A549 (cell line): ENCODE measurements at regions not wholly inside any gene's neighbourhood (a gene's known extent, or its start where the extent isn't known, plus 50 kb on each side); places are given as distances from the start of the nearest gene placed in this dataset.

Source experiments
- CHD4 ChIP-seq: fragments of 200-600 bp; sonication (generic); IDR thresholded peaks from 2 replicates; pipeline ENCODE4 v1.6.1; 2016; ENCODE audit warnings: antibody characterized with exemption, mild to moderate bottlenecking, borderline replicate concordance
- FOSL2 ChIP-seq, 2 experiments: fragments of 450-650 bp in 1 of 2; fragments of >200 bp in 1 of 2; sonication (Bioruptor Twin) in 1 of 2; formaldehyde crosslinking; IDR thresholded peaks; 2 replicates each; pipeline versions ENCODE4 v1.5.0 to v1.6.1; 2016 to 2020; ENCODE audit warnings: mild to moderate bottlenecking in 1 of 2, moderate library complexity in 1 of 2
- JUN ChIP-seq, 2 experiments: fragments of >200 bp; sonication (Bioruptor Twin); formaldehyde crosslinking; IDR thresholded peaks; 2 replicates in 1 of 2; 3 replicates in 1 of 2; pipeline ENCODE4 v1.6.1; 2016 to 2017
- KDM1A ChIP-seq: fragments of 200-600 bp; sonication (generic); IDR thresholded peaks from 2 replicates; pipeline ENCODE4 v1.6.1; 2016; ENCODE audit warnings: low read depth, mild to moderate bottlenecking
- MAZ ChIP-seq: fragments of 150-350 bp; IDR thresholded peaks from 2 replicates; pipeline ENCODE4 v1.6.1; 2014; ENCODE audit warnings: antibody characterized with exemption, low read depth, low read length, borderline replicate concordance
- MYC ChIP-seq: IDR thresholded peaks from 2 replicates; pipeline ENCODE4 v1.6.1; 2012; ENCODE audit warnings: mild to moderate bottlenecking, inconsistent platforms, low read length, improper control_type of control experiment, borderline replicate concordance
- POLR2A ChIP-seq: IDR thresholded peaks from 2 replicates; pipeline ENCODE4 v1.6.1; 2012; ENCODE audit warnings: mild to moderate bottlenecking, low read length
- ZC3H11A ChIP-seq: fragments of 450-650 bp; IDR thresholded peaks from 2 replicates; pipeline ENCODE4 v1.6.1; 2014; ENCODE audit warnings: antibody characterized with exemption, mild to moderate bottlenecking
- TF ChIP-seq, protein P1 (sequence below): fragments of 250-450 bp; sonication (Bioruptor Pico); IDR thresholded peaks from 2 replicates; pipeline ENCODE4 v1.5.0; 2020; ENCODE audit warnings: low read depth, mild to moderate bottlenecking, moderate library complexity
- TF ChIP-seq, protein P2 (sequence below): fragments of >200 bp; sonication (Bioruptor Twin); formaldehyde crosslinking; IDR thresholded peaks from 3 replicates; pipeline ENCODE4 v1.5.1; 2016
- TF ChIP-seq, protein P3 (sequence below): IDR thresholded peaks from 2 replicates; pipeline ENCODE4 v1.6.1; 2012

DNA sequence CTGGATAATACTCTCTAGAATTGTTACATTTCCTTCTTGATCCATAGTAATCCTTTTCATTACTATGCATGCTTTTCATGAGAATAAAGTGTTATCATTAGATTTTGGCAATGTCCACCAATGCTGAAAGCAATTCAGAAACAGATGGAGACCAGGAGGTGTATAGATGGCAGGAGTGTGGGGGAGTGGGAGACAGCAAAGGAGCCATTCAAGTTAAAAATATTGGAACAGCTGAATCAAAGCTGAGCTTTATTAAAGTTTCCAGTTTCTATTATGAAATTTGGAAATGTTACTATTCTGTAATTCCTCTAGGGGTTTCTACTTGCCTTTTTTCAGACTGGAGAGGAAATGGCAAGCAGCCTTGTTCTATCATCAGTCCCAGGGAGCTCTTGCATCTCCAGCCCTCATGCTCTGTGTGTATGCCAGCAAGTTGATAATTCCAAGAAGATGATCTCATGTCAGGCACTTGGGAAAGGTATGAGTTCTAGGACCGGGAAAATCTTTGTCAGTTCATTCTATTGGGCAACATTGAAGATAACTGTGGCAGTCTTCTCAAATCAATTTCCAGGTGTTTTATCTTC lies 228.0 kb downstream of the CD109 start:
- TF ChIP-seq ZC3H11A (no peak), JUN (IDR thresholded peaks at IDR 0.05) (no peak), POLR2A (no peak), KDM1A (no peak), FOSL2 (IDR thresholded peaks at IDR 0.05) (no peak), FOSL2 (CRISPR knock-in tag; IDR thresholded peaks at IDR 0.05) (no peak), MAZ (no peak), CHD4 (no peak), MYC (no peak)
- TF ChIP-seq, protein P1, sequence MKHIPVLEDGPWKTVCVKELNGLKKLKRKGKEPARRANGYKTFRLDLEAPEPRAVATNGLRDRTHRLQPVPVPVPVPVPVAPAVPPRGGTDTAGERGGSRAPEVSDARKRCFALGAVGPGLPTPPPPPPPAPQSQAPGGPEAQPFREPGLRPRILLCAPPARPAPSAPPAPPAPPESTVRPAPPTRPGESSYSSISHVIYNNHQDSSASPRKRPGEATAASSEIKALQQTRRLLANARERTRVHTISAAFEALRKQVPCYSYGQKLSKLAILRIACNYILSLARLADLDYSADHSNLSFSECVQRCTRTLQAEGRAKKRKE = no peak
- TF ChIP-seq, protein P2, sequence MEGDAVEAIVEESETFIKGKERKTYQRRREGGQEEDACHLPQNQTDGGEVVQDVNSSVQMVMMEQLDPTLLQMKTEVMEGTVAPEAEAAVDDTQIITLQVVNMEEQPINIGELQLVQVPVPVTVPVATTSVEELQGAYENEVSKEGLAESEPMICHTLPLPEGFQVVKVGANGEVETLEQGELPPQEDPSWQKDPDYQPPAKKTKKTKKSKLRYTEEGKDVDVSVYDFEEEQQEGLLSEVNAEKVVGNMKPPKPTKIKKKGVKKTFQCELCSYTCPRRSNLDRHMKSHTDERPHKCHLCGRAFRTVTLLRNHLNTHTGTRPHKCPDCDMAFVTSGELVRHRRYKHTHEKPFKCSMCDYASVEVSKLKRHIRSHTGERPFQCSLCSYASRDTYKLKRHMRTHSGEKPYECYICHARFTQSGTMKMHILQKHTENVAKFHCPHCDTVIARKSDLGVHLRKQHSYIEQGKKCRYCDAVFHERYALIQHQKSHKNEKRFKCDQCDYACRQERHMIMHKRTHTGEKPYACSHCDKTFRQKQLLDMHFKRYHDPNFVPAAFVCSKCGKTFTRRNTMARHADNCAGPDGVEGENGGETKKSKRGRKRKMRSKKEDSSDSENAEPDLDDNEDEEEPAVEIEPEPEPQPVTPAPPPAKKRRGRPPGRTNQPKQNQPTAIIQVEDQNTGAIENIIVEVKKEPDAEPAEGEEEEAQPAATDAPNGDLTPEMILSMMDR = no peak
- TF ChIP-seq, protein P3, sequence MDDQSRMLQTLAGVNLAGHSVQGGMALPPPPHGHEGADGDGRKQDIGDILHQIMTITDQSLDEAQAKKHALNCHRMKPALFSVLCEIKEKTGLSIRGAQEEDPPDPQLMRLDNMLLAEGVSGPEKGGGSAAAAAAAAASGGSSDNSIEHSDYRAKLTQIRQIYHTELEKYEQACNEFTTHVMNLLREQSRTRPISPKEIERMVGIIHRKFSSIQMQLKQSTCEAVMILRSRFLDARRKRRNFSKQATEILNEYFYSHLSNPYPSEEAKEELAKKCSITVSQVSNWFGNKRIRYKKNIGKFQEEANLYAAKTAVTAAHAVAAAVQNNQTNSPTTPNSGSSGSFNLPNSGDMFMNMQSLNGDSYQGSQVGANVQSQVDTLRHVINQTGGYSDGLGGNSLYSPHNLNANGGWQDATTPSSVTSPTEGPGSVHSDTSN = no peak
